H1 (cell line): ENCODE measurements at regions not wholly inside any gene's neighbourhood (a gene's known extent, or its start where the extent isn't known, plus 50 kb on each side); places are given as distances from the start of the nearest gene placed in this dataset.

Source experiments
- CTCF ChIA-PET: fragments of 300-600 bp; sonication (Branson Sonifier 250); formaldehyde crosslinking; loops from one replicate; lab custom pipeline; 2021; ENCODE audit not compliant: partially characterized antibody; lab: Charles Lee
- POLR2A ChIA-PET: fragments of 300-600 bp; sonication (Branson Sonifier 250); formaldehyde crosslinking; loops from one replicate; lab custom pipeline; 2021; ENCODE audit warnings: inconsistent platforms; ENCODE audit not compliant: partially characterized antibody; lab: Charles Lee
- DNase-seq, 2 experiments: peaks; one replicate each; pipeline versions ENCODE4 v3.0.0 to v3.0.0-alpha.2; 2010 to 2022; ENCODE audit warnings: low spot score in 2 of 2, low read depth in 1 of 2, mixed read lengths in 1 of 2
- FAIRE-seq: peaks from 2 replicates; lab custom pipeline; 2011; peaks lifted over from hg19 to GRCh38; lab: Jason Lieb, UNC
- H2AFZ ChIP-seq: 2 replicates; pipeline ENCODE4 v1.8.1; 2012; ENCODE audit warnings: low read length, inconsistent platforms
- H2AK5ac ChIP-seq: 2 replicates; pipeline ENCODE4 v1.6.1; 2013; ENCODE audit warnings: low read depth, low read length
- H2BK120ac ChIP-seq: replicated peaks from 2 replicates; pipeline ENCODE3; 2013; ENCODE audit warnings: low read depth, low read length, inconsistent platforms
- H2BK12ac ChIP-seq: 2 replicates; pipeline ENCODE4 v1.6.1; 2013; ENCODE audit warnings: low read depth, low read length
- H2BK15ac ChIP-seq: 2 replicates; pipeline ENCODE4 v1.6.1; 2013; ENCODE audit warnings: low read length
- H2BK20ac ChIP-seq: 2 replicates; pipeline ENCODE4 v1.6.1; 2013; ENCODE audit warnings: low read length
- H2BK5ac ChIP-seq: 2 replicates; pipeline ENCODE4 v1.6.1; 2013; ENCODE audit warnings: low read depth, low read length
- H3K14ac ChIP-seq: 2 replicates; pipeline ENCODE4 v1.6.1; 2013; ENCODE audit warnings: inconsistent platforms; ENCODE audit not compliant: insufficient read length
- H3K18ac ChIP-seq: 2 replicates; pipeline ENCODE4 v1.6.1; 2013; ENCODE audit warnings: low read length; ENCODE audit errors: extremely low read depth
- H3K23ac ChIP-seq: 2 replicates; pipeline ENCODE4 v1.6.1; 2013; ENCODE audit warnings: inconsistent platforms; ENCODE audit not compliant: insufficient read length
- H3K23me2 ChIP-seq: 2 replicates; pipeline ENCODE4 v1.6.1; 2013; ENCODE audit warnings: low read depth, low read length
- H3K27ac ChIP-seq: 2 replicates; pipeline ENCODE4 v1.6.1; 2011; ENCODE audit warnings: low read depth, low read length, inconsistent platforms
- H3K27me3 ChIP-seq, 4 experiments: replicated peaks in 1 of 4; 1 replicate in 1 of 4; 2 replicates in 3 of 4; pipeline versions ENCODE4 v1.6.1 to v1.8.1; 2011 to 2013; ENCODE audit warnings: low read length in 3 of 4, mild to moderate bottlenecking in 3 of 4, inconsistent platforms in 2 of 4, mixed read lengths in 2 of 4, moderate library complexity in 1 of 4; ENCODE audit not compliant: control insufficient read depth in 3 of 4, insufficient read depth in 3 of 4; ENCODE audit errors: extremely low read depth in 1 of 4
- H3K36me3 ChIP-seq, 4 experiments: 2 replicates each; pipeline versions ENCODE4 v1.6.1 to v1.8.1; 2011 to 2013; ENCODE audit warnings: mild to moderate bottlenecking in 4 of 4, low read length in 3 of 4, moderate library complexity in 2 of 4, control low read depth in 1 of 4, inconsistent platforms in 1 of 4; ENCODE audit not compliant: insufficient read depth in 4 of 4, control insufficient read depth in 2 of 4
- H3K4ac ChIP-seq: replicated peaks from 2 replicates; pipeline ENCODE3; 2013; ENCODE audit warnings: low read length, low read depth, mixed read lengths, inconsistent platforms; ENCODE audit not compliant: insufficient read length
- H3K4me1 ChIP-seq, 4 experiments: replicated peaks in 1 of 4; 1 replicate in 1 of 4; 2 replicates in 3 of 4; pipeline versions ENCODE4 v1.6.1 to v1.8.1; 2011 to 2013; ENCODE audit warnings: low read length in 3 of 4, inconsistent platforms in 2 of 4, mixed read lengths in 1 of 4; ENCODE audit not compliant: insufficient read depth in 4 of 4, control insufficient read depth in 3 of 4
- H3K4me2 ChIP-seq, 2 experiments: 2 replicates each; pipeline versions ENCODE4 v1.6.1 to v1.8.1; 2011 to 2013; ENCODE audit warnings: low read depth in 2 of 2, low read length in 2 of 2, control low read depth in 1 of 2, inconsistent platforms in 1 of 2, mild to moderate bottlenecking in 1 of 2; ENCODE audit not compliant: insufficient read depth in 1 of 2
- H3K4me3 ChIP-seq, 4 experiments: fragments of 200-600, 300-600 bp in 1 of 4; sonication (generic), shearing (Covaris generic), sonication (Bioruptor Twin) in 1 of 4; 2 replicates each; pipeline versions ENCODE4 v1.5.1 to v1.8.1; 2011 to 2016; ENCODE audit warnings: low read length in 4 of 4, low read depth in 3 of 4, control low read depth in 2 of 4, inconsistent platforms in 2 of 4, mild to moderate bottlenecking in 2 of 4, mixed read lengths in 1 of 4, moderate library complexity in 1 of 4; ENCODE audit not compliant: insufficient read depth in 2 of 4; ENCODE audit errors: extremely low read depth in 1 of 4
- H3K56ac ChIP-seq: replicated peaks from 2 replicates; pipeline ENCODE3; 2013; ENCODE audit warnings: low read depth, mild to moderate bottlenecking, mixed read lengths, low read length, inconsistent platforms; ENCODE audit not compliant: insufficient read length
- H3K79me1 ChIP-seq: 2 replicates; pipeline ENCODE4 v1.6.1; 2013; ENCODE audit warnings: low read depth, low read length, control low read depth
- H3K79me2 ChIP-seq, 2 experiments: 2 replicates each; pipeline versions ENCODE4 v1.6.1 to v1.8.1; 2012 to 2013; ENCODE audit warnings: low read length in 2 of 2, mild to moderate bottlenecking in 2 of 2, inconsistent platforms in 1 of 2; ENCODE audit not compliant: insufficient read depth in 2 of 2, control insufficient read depth in 1 of 2
- H3K9ac ChIP-seq, 4 experiments: replicated peaks in 1 of 4; 1 replicate in 1 of 4; 2 replicates in 3 of 4; pipeline versions ENCODE4 v1.6.1 to v1.8.1; 2011 to 2013; ENCODE audit warnings: low read depth in 3 of 4, low read length in 3 of 4, control low read depth in 2 of 4, mild to moderate bottlenecking in 2 of 4, moderate library complexity in 2 of 4, inconsistent platforms in 1 of 4; ENCODE audit errors: extremely low read depth in 1 of 4
- H3K9me3 ChIP-seq, 2 experiments: 2 replicates each; pipeline versions ENCODE4 v1.6.1 to v1.8.1; 2012 to 2013; ENCODE audit warnings: mild to moderate bottlenecking in 2 of 2, moderate library complexity in 2 of 2, control low read depth in 1 of 2, inconsistent platforms in 1 of 2, low read depth in 1 of 2, low read length in 1 of 2, mixed read lengths in 1 of 2; ENCODE audit not compliant: insufficient read depth in 2 of 2
- H4K20me1 ChIP-seq, 2 experiments: replicated peaks in 1 of 2; 2 replicates each; pipeline versions ENCODE3 to v1.8.1; 2011 to 2013; ENCODE audit warnings: inconsistent platforms in 2 of 2, low read length in 2 of 2, mild to moderate bottlenecking in 1 of 2; ENCODE audit not compliant: insufficient read depth in 2 of 2, control insufficient read depth in 1 of 2
- H4K5ac ChIP-seq: 2 replicates; pipeline ENCODE4 v1.6.1; 2013; ENCODE audit warnings: low read length, low read depth, mixed read lengths, inconsistent platforms; ENCODE audit not compliant: insufficient read length
- H4K8ac ChIP-seq: 2 replicates; pipeline ENCODE4 v1.8.0; 2013; ENCODE audit warnings: mild to moderate bottlenecking, moderate library complexity, low read length, inconsistent platforms; ENCODE audit not compliant: insufficient read depth; ENCODE audit errors: extremely low read depth
- H4K91ac ChIP-seq: replicated peaks from 2 replicates; pipeline ENCODE3; 2013; ENCODE audit warnings: low read length, mixed read lengths, inconsistent platforms; ENCODE audit not compliant: insufficient read length
- FOSL1 ChIP-seq: IDR thresholded peaks from 2 replicates; pipeline ENCODE4 v1.6.1; 2011; ENCODE audit warnings: mild to moderate bottlenecking, low read depth, low read length, moderate library complexity; ENCODE audit not compliant: insufficient read depth
- HDAC2 ChIP-seq, 2 experiments: fragments of 300-600 bp in 1 of 2; sonication (generic) in 1 of 2; IDR thresholded peaks; 2 replicates each; pipeline ENCODE4 v1.6.1; 2011 to 2012; ENCODE audit warnings: low read depth in 2 of 2, low read length in 2 of 2, mild to moderate bottlenecking in 2 of 2, moderate library complexity in 2 of 2, borderline replicate concordance in 1 of 2, inconsistent platforms in 1 of 2
- HDAC6 ChIP-seq: IDR thresholded peaks from one replicate; pipeline ENCODE4 v1.7.1; 2012; ENCODE audit warnings: low read depth, mild to moderate bottlenecking, inconsistent platforms, low read length, moderate library complexity
- SIN3A ChIP-seq, 2 experiments: IDR thresholded peaks in 1 of 2; conservative IDR thresholded peaks in 1 of 2; 2 replicates each; pipeline ENCODE4 v1.6.1; 2011 to 2012; ENCODE audit warnings: low read length in 2 of 2, improper control_type of control experiment in 1 of 2, low read depth in 1 of 2, mild to moderate bottlenecking in 1 of 2
- SP2 ChIP-seq: IDR thresholded peaks from 2 replicates; pipeline ENCODE4 v1.6.1; 2012; ENCODE audit warnings: mild to moderate bottlenecking, low read length, inconsistent platforms
- TAF1 ChIP-seq: IDR thresholded peaks from 2 replicates; pipeline ENCODE4 v1.6.1; 2011; ENCODE audit warnings: mild to moderate bottlenecking, low read depth, low read length
- TCF12 ChIP-seq: IDR thresholded peaks from 2 replicates; pipeline ENCODE4 v1.6.1; 2011; ENCODE audit warnings: low read depth, mild to moderate bottlenecking, low read length
- TEAD4 ChIP-seq: IDR thresholded peaks from 2 replicates; pipeline ENCODE4 v1.6.1; 2012; ENCODE audit warnings: low read depth, low read length, inconsistent platforms, mixed read lengths
- YY1 ChIP-seq: IDR thresholded peaks from 2 replicates; pipeline ENCODE4 v1.6.1; 2011; ENCODE audit warnings: low read depth, mild to moderate bottlenecking, low read length
- ZNF274 ChIP-seq: IDR thresholded peaks from 2 replicates; pipeline ENCODE4 v1.7.0; 2012; ENCODE audit warnings: low read length, borderline replicate concordance; ENCODE audit errors: extremely low read depth
- WGBS, 2 experiments: shearing (Covaris generic) in 1 of 2; methylation state at CpG; one replicate each; pipeline versions ENCODE4 v1.1.6 to v1.1.7; 2013 to 2015; ENCODE audit warnings: low lambda C conversion rate in 2 of 2, mixed read lengths in 2 of 2, inconsistent platforms in 1 of 2, low coverage in 1 of 2, missing lambda C conversion rate in 1 of 2; ENCODE audit not compliant: insufficient replicate concordance in 2 of 2, insufficient coverage in 1 of 2, insufficient read length in 1 of 2; ENCODE audit errors: extremely low coverage in 1 of 2, missing lambda C conversion rate in 1 of 2; 5-methylcytosine and 5-hydroxymethylcytosine counted together

DNA sequence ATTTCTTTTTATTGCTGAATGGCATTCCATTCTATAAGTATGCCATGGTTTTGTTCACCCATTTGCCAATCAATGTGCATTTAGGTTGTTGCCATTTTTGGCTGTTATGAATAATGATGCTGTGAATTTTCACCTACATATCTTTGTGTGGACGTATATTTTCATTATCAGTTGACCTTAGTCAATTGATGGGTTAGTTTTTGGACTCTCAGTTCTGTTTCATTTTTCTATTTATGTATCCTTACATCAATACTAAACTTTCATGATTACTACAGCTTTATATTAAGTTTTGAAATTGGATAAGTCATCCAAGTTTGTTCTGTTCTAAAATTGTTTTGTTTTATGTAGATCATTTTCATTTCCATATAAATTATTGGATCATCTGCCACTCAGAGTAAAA, 261.9 kb upstream of the CNR1 start:
- DNase-seq (no peak), FAIRE-seq (no peak)
- Histone ChIP-seq H2AK5ac (no peak overlapping the region), H4K8ac (no peak overlapping the region), H3K27ac (no peak overlapping the region), H2BK12ac (no peak overlapping the region), H3K14ac (no peak overlapping the region), H2BK120ac (no peak overlapping the region), H3K9ac (no peak overlapping the region), H3K23ac (no peak overlapping the region), H3K18ac (no peak overlapping the region), H3K4me1 (no peaks in the 10 kb centered on the region), H3K27me3 (no peaks in the 10 kb centered on the region), H3K56ac (no peak overlapping the region), H3K79me2 (no peaks in the 10 kb centered on the region), H3K4ac (no peak overlapping the region), H2BK5ac (no peak overlapping the region), H4K5ac (no peak overlapping the region), H2BK20ac (no peak overlapping the region), H3K9me3 (no peaks in the 10 kb centered on the region), H3K4me2 (no peak overlapping the region), H3K23me2 (no peaks in the 10 kb centered on the region), H4K91ac (no peak overlapping the region), H4K20me1 (no peaks in the 10 kb centered on the region), H2AFZ (no peak overlapping the region), H3K4me3 (no peak overlapping the region), H2BK15ac (no peak overlapping the region), H3K36me3 (no peaks in the 10 kb centered on the region), H3K79me1 (no peaks in the 10 kb centered on the region)
- CTCF ChIA-PET, result no interaction called here
- POLR2A ChIA-PET, result no interaction called here
- 92% methylated on average over 1 of the region's 1 CpG; no CpG with 5 or more reads in 1 of the 2 experiments for WGBS, 2 experiments
- no peak for TF ChIP-seq FOSL1
- no peak for TF ChIP-seq HDAC2 (IDR thresholded peaks at IDR 0.05; ENCODE audit: borderline replicate concordance in 1 of 2, low read depth in 2 of 2, low read length in 2 of 2)
- TF ChIP-seq SIN3A (conservative IDR thresholded peaks at IDR 0.05 in 1 of 2, IDR thresholded peaks at IDR 0.05 in 1 of 2; ENCODE audit: low read depth in 1 of 2, low read length in 2 of 2), result no peak
- TF ChIP-seq ZNF274, result no peak
- TF ChIP-seq SP2, result no peak
- TF ChIP-seq YY1, result no peak
- no peak for TF ChIP-seq TCF12
- no peak for TF ChIP-seq TEAD4
- TF ChIP-seq HDAC6, result no peak
- no peak for TF ChIP-seq TAF1
